ENCODE measurements at regions not wholly inside any gene's neighbourhood (a gene's known extent, or its start where the extent isn't known, plus 50 kb on each side); places are given as distances from the start of the nearest gene placed in this dataset.

DNA sequence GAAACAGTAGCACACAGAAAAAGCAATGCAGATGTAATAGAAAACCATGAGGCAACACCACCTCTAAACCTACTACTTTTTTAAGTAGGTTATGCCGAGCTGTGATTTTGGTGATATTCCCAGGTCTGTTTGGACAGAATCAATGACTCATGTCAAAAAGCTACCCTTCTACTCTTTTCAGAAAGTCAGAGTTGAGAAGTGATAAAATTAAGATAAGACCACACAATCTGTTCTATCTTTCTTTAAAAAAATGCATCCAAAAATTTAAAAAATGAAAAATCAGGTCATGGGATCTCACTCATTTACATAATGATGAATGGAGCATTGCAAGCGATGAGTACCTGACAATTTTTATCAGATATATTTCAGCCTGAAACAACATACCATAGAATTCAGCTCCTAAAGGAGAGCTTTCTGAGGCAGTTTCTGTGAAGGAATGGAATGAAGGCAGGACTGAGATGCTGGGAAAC lies 826.3 kb downstream of the BCL11A start:
- no peak for DNase-seq (ENCODE audit: low read depth)

DNA sequence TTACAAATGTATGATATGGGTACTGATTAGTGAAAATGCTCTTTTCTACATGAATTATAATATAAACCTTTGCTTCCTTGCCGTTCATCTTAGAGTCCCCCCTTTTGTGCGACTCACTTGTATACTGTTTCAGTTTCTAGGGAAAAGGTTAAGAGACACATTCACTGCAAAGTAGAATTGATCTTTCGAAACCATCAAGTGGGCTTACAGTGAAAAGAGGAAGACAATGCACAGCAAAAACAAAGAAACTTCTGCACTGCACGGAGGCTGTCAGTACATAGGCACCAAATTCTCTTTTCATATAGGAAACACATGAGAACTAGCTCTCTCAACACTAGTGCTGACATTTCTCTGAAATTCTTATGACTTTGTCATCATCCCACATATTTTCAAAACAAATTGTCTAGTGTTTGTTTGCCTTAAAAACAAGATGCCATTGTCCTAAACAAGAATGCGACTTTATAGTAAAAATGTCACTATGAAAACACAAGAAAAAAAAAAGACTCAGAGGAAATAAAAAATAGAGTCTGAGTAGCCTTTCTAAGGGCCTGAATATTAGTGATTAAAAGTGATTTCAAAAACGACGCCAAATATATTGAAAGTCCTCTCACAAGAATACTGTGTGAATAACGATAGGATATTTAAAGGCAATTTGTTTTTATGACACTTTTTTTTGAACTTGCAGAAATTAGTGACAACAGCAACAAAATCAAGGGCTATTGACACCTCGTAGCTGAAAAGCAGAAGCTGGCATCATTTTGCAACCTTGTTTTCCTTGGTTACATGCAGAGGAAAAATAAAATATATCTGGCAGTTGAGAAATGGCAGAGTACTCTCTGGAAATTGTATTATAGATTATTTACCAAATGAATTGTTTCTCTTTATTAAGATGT lies 827.0 kb downstream of the BCL11A start:
- DNase-seq (ENCODE audit: low read depth) = no peak
- TF ChIP-seq, protein P1, sequence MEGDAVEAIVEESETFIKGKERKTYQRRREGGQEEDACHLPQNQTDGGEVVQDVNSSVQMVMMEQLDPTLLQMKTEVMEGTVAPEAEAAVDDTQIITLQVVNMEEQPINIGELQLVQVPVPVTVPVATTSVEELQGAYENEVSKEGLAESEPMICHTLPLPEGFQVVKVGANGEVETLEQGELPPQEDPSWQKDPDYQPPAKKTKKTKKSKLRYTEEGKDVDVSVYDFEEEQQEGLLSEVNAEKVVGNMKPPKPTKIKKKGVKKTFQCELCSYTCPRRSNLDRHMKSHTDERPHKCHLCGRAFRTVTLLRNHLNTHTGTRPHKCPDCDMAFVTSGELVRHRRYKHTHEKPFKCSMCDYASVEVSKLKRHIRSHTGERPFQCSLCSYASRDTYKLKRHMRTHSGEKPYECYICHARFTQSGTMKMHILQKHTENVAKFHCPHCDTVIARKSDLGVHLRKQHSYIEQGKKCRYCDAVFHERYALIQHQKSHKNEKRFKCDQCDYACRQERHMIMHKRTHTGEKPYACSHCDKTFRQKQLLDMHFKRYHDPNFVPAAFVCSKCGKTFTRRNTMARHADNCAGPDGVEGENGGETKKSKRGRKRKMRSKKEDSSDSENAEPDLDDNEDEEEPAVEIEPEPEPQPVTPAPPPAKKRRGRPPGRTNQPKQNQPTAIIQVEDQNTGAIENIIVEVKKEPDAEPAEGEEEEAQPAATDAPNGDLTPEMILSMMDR (IDR thresholded peaks at IDR 0.05; ENCODE audit: low read depth, low read length, missing control alignments) = no peak

More for the DNA sequence above, 826.3 kb downstream of the BCL11A start:
- TF ChIP-seq, protein P1 (IDR thresholded peaks at IDR 0.05; ENCODE audit: low read depth, low read length, missing control alignments) = no peak
- no peak overlapping the region for H3K4me3 ChIP-seq (ENCODE audit: low read depth, low read length)

DNA sequence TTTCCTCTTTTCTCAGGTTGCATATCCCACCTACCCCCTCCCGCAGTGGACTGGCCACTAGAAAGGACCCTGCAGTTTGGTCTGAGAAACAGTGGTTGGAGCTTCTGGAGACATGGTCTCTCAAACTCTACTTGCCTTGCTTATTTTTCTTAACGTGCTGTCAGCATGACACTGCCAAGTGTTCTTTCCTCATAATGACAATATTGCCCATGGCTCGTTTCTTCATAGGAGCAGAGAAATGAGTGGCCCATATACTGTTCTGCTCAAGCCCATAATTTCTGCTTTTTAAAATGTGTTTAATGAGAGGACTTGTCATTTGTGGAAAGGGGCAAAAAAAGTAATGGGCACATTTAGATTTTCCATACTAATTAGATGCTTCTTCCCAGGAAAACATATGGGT lies 828.7 kb downstream of the BCL11A start:
- no peak for DNase-seq (ENCODE audit: low read depth)
- H3K4me3 ChIP-seq (ENCODE audit: low read depth, low read length) = no peak overlapping the region
- TF ChIP-seq, protein P1 (IDR thresholded peaks at IDR 0.05; ENCODE audit: low read depth, low read length, missing control alignments) = no peak

More for the DNA sequence above, 827.0 kb downstream of the BCL11A start:
- H3K4me3 ChIP-seq (ENCODE audit: low read depth, low read length) = no peak overlapping the region

DNA sequence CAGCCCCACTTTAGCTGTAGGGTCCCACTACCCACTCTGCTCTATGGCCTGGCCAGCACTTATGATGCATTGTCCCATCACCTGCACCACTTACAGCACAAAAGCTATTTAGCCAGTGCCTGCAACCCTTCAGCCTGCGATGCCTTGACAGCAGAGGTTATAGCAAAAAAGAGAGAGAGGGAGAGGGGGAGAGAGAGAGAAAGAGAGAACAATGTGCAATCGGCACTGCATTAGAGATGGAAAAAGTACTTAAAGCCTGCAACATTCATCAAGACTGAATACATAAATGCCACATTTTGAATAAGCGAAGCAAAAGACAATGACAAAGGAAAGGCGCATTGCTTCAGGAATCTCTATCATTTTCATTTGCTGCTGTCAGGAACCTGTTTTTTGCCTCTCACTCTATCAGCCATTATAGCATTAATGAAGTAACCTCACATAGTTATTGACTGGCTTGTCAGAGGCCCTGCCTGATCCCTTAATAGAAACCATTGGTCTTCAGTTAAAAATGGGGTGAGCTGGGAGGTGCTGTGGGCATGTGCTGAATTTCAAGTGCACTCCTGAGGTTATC lies 833.1 kb downstream of the BCL11A start:
- TF ChIP-seq, protein P1 (IDR thresholded peaks at IDR 0.05; ENCODE audit: low read depth, low read length, missing control alignments) = no peak
- no peak for DNase-seq (ENCODE audit: low read depth)
- H3K4me3 ChIP-seq (ENCODE audit: low read depth, low read length) = no peak overlapping the region

DNA sequence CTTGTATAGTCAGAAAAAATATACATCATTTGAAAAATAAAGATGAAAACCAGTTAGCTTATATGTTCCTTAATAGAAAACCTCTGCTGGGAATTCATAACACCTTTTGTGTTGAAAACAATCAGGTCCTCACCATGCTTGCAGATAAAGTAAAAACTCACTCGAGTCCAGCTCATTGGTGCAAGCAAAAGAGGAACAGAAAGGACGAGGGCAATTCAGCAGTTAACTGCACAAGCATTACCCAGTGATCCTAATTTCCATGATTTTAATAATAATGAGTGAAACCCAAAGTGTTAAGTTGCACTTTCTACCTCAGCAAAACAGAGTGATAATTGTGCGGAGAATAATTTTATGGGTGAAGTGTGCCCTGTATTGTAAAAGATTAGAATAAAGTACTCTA lies 839.9 kb downstream of the BCL11A start:
- no peak for DNase-seq (ENCODE audit: low read depth)
- H3K4me3 ChIP-seq (ENCODE audit: low read depth, low read length) = no peak overlapping the region
- TF ChIP-seq, protein P1 (IDR thresholded peaks at IDR 0.05; ENCODE audit: low read depth, low read length, missing control alignments) = no peak

DNA sequence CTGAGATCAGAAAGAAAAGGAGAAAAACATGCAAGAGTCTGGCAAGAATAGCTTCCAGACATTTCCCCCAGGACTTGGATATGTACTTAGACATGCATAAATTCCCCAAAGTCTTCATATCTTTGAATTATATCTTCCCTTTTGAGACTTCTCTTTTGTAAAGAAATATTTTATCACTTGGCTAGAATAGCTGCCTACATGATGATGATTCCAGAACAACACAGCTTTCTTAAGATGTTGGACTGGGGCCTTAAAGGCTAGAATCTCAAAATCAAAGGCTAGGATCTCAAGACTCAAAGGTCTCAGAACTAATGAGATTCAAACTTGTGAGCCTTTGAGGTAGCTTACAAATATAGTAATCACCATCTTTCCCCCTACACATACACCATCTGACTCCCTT lies 842.3 kb downstream of the BCL11A start:
- no peak for DNase-seq (ENCODE audit: low read depth)
- H3K4me3 ChIP-seq (ENCODE audit: low read depth, low read length) = no peak overlapping the region
- TF ChIP-seq, protein P1 (IDR thresholded peaks at IDR 0.05; ENCODE audit: low read depth, low read length, missing control alignments) = no peak
